SK-N-SH treated with all-trans-retinoic acid at 6 μM for 48 hours (cell line): ENCODE measurements at regions not wholly inside any gene's neighbourhood (a gene's known extent, or its start where the extent isn't known, plus 50 kb on each side); places are given as distances from the start of the nearest gene placed in this dataset.

ENCODE experiments used
- ATAC-seq: fragments of 200-7000 bp; cut with Tn5 transposase; 3 replicates; pipeline ENCODE4 v1.9.1; 2020; ENCODE audit warnings: mild to moderate bottlenecking, moderate library complexity
- ARNTL ChIP-seq: fragments of 450-650 bp; formaldehyde crosslinking; IDR thresholded peaks from 2 replicates; pipeline ENCODE4 v1.5.0; 2020; ENCODE audit warnings: low read depth, mild to moderate bottlenecking, moderate library complexity, borderline replicate concordance
- BACH2 ChIP-seq: fragments of 250-450 bp; sonication (Bioruptor Pico); IDR thresholded peaks from 2 replicates; pipeline ENCODE4 v1.9.0; 2021; ENCODE audit warnings: mild to moderate bottlenecking, borderline replicate concordance
- CSDC2 ChIP-seq: fragments of 250-450 bp; sonication (Bioruptor Pico); IDR thresholded peaks from 2 replicates; pipeline ENCODE4 v1.5.0; 2020; ENCODE audit warnings: mild to moderate bottlenecking, moderate library complexity
- CSRNP3 ChIP-seq: fragments of 250-450 bp; sonication (Bioruptor Pico); IDR thresholded peaks from 2 replicates; pipeline ENCODE4 v1.5.1; 2021; ENCODE audit warnings: mild to moderate bottlenecking, moderate library complexity
- ESRRG ChIP-seq: fragments of 250-450 bp; sonication (Bioruptor Pico); IDR thresholded peaks from 2 replicates; pipeline ENCODE4 v1.6.1; 2021; ENCODE audit warnings: mild to moderate bottlenecking
- GLIS3 ChIP-seq: fragments of 250-450 bp; sonication (Bioruptor Pico); IDR thresholded peaks from 2 replicates; pipeline ENCODE4 v1.5.0; 2020; ENCODE audit warnings: mild to moderate bottlenecking, moderate library complexity
- ISL1 ChIP-seq: fragments of 250-450 bp; sonication (Bioruptor Pico); IDR thresholded peaks from 2 replicates; pipeline ENCODE4 v2.1.2; 2022; ENCODE audit warnings: mild to moderate bottlenecking, moderate library complexity
- OSR1 ChIP-seq: fragments of 250-450 bp; sonication (Bioruptor Pico); IDR thresholded peaks from 2 replicates; pipeline ENCODE4 v1.8.0; 2022; ENCODE audit warnings: moderate library complexity, mild to moderate bottlenecking, inconsistent platforms
- PATZ1 ChIP-seq: fragments of 250-450 bp; sonication (Bioruptor Pico); IDR thresholded peaks from 2 replicates; pipeline ENCODE4 v1.8.0; 2020; ENCODE audit warnings: mild to moderate bottlenecking, moderate library complexity, borderline replicate concordance
- POU6F1 ChIP-seq: fragments of 250-450 bp; sonication (Bioruptor Pico); IDR thresholded peaks from 2 replicates; pipeline ENCODE4 v1.8.0; 2021; ENCODE audit warnings: low read depth, mild to moderate bottlenecking, moderate library complexity, borderline replicate concordance
- PPARA ChIP-seq: fragments of 250-450 bp; sonication (Bioruptor Pico); IDR thresholded peaks from 2 replicates; pipeline ENCODE4 v1.5.0; 2020; ENCODE audit warnings: mild to moderate bottlenecking, borderline replicate concordance
- RARB ChIP-seq: fragments of 250-450 bp; sonication (Bioruptor Pico); IDR thresholded peaks from 2 replicates; pipeline ENCODE4 v1.8.0; 2021; ENCODE audit warnings: mild to moderate bottlenecking, moderate library complexity
- SNAI2 ChIP-seq: fragments of 250-450 bp; sonication (Bioruptor Pico); IDR thresholded peaks from 2 replicates; pipeline ENCODE4 v1.5.0; 2020; ENCODE audit warnings: mild to moderate bottlenecking, moderate library complexity
- TCF4 ChIP-seq: fragments of 250-450 bp; sonication (Bioruptor Pico); IDR thresholded peaks from 2 replicates; pipeline ENCODE4 v1.8.0; 2021; ENCODE audit warnings: mild to moderate bottlenecking, moderate library complexity, borderline replicate concordance
- TOX ChIP-seq: fragments of 250-450 bp; sonication (Bioruptor Pico); IDR thresholded peaks from 2 replicates; pipeline ENCODE4 v1.8.0; 2021; ENCODE audit warnings: mild to moderate bottlenecking, moderate library complexity, borderline replicate concordance
- ZC3H10 ChIP-seq: fragments of 250-450 bp; sonication (Bioruptor Pico); IDR thresholded peaks from 2 replicates; pipeline ENCODE4 v1.5.1; 2021; ENCODE audit warnings: mild to moderate bottlenecking, moderate library complexity
- ZFP3 ChIP-seq: fragments of 250-450 bp; sonication (Bioruptor Pico); IDR thresholded peaks from 2 replicates; pipeline ENCODE4 v1.5.0; 2020; ENCODE audit warnings: mild to moderate bottlenecking, moderate library complexity
- ZFP30 ChIP-seq: fragments of 450-650 bp; formaldehyde crosslinking; IDR thresholded peaks from 2 replicates; pipeline ENCODE4 v1.5.0; 2022; ENCODE audit warnings: mild to moderate bottlenecking, moderate library complexity
- ZNF565 ChIP-seq: fragments of 450-650 bp; formaldehyde crosslinking; conservative IDR thresholded peaks from 2 replicates; pipeline ENCODE4 v1.5.0; 2020; ENCODE audit warnings: low read depth, mild to moderate bottlenecking, moderate library complexity
- ZNF70 ChIP-seq: fragments of 450-650 bp; formaldehyde crosslinking; IDR thresholded peaks from 2 replicates; pipeline ENCODE4 v1.5.0; 2020; ENCODE audit warnings: mild to moderate bottlenecking, moderate library complexity
- ZNF8 ChIP-seq: fragments of 450-650 bp; formaldehyde crosslinking; IDR thresholded peaks from 2 replicates; pipeline ENCODE4 v1.5.0; 2020; ENCODE audit warnings: mild to moderate bottlenecking, moderate library complexity
- TF ChIP-seq, protein P1 (sequence below): fragments of 250-450 bp; sonication (Bioruptor Pico); IDR thresholded peaks from 2 replicates; pipeline ENCODE4 v1.5.1; 2020; ENCODE audit warnings: low read depth, mild to moderate bottlenecking, moderate library complexity

GRCh38 chr10:89829262-89829886 lies 128.0 kb downstream of the KIF20B start:
- no peak for ATAC-seq
- TF ChIP-seq SNAI2 (CRISPR knock-in tag) = no peak
- no peak for TF ChIP-seq ZNF70 (CRISPR knock-in tag)
- TF ChIP-seq PPARA (CRISPR knock-in tag) = no peak
- TF ChIP-seq TCF4 (CRISPR knock-in tag) = no peak
- TF ChIP-seq POU6F1 = no peak
- TF ChIP-seq TOX (CRISPR knock-in tag) = no peak
- no peak for TF ChIP-seq ZFP30 (CRISPR knock-in tag)
- no peak for TF ChIP-seq ZNF8 (CRISPR knock-in tag)
- TF ChIP-seq CSRNP3 (CRISPR knock-in tag) = no peak
- TF ChIP-seq ARNTL = no peak
- TF ChIP-seq, protein P1, sequence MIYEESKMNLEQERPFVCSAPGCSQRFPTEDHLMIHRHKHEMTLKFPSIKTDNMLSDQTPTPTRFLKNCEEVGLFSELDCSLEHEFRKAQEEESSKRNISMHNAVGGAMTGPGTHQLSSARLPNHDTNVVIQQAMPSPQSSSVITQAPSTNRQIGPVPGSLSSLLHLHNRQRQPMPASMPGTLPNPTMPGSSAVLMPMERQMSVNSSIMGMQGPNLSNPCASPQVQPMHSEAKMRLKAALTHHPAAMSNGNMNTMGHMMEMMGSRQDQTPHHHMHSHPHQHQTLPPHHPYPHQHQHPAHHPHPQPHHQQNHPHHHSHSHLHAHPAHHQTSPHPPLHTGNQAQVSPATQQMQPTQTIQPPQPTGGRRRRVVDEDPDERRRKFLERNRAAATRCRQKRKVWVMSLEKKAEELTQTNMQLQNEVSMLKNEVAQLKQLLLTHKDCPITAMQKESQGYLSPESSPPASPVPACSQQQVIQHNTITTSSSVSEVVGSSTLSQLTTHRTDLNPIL = no peak
- TF ChIP-seq CSDC2 (CRISPR knock-in tag) = no peak
- TF ChIP-seq GLIS3 = no peak
- TF ChIP-seq PATZ1 (CRISPR knock-in tag) = no peak
- no peak for TF ChIP-seq ISL1 (CRISPR knock-in tag)
- TF ChIP-seq ZNF565 (CRISPR knock-in tag) = no peak
- no peak for TF ChIP-seq ZFP3
- no peak for TF ChIP-seq OSR1 (CRISPR knock-in tag)
- TF ChIP-seq, all 23 proteins: peak for 0

DNA sequence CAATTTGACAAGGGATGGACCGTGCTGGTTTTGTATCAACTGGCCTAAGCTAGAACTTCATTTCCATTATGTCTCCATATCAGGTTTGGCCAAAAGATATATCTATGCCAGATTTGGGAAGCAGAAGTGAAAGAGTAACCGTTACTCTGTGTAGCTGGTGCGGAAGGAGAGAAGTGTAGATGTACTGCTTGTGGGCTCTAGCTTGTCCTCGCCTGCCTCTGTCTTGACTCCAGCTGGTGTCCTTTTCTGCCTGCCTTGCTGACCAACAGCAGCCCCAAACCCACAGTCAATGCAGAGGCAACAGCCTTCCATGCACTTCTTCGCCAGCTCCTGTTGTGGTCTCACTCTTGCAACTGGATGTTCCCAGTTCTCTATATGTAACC lies 128.5 kb downstream of the KIF20B start:
- TF ChIP-seq OSR1 (CRISPR knock-in tag) = no peak
- TF ChIP-seq ZFP30 (CRISPR knock-in tag) = no peak
- no peak for TF ChIP-seq ISL1 (CRISPR knock-in tag)
- ATAC-seq = no peak

DNA sequence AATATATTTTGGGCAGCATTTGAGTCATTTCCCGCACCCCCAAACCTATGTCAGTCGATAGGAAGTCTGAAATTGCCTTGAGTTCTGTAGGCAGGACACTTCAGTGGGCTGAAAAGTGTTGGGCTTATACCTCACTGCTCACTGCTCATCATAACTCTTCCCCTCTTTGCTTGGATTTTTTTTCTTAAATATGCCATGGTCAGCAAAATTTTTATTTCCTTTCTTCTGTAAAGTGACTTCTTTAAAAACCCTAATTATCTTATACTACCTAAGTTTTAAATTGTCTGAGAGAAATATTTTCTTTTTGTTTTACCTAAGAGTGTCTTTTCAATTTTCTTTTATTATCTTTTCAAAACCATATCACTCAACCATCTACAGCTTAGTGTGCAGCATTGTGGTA lies 129.2 kb downstream of the KIF20B start:
- no peak for TF ChIP-seq ESRRG (CRISPR knock-in tag)
- no peak for TF ChIP-seq PATZ1 (CRISPR knock-in tag)
- no peak for TF ChIP-seq ZNF8 (CRISPR knock-in tag)
- no peak for TF ChIP-seq TOX (CRISPR knock-in tag)
- no peak for TF ChIP-seq ZFP3
- TF ChIP-seq ZC3H10 (CRISPR knock-in tag) = no peak
- no peak for TF ChIP-seq TCF4 (CRISPR knock-in tag)
- TF ChIP-seq PPARA (CRISPR knock-in tag) = no peak
- no peak for TF ChIP-seq ARNTL
- TF ChIP-seq ISL1 (CRISPR knock-in tag) = no peak
- no peak for TF ChIP-seq BACH2 (CRISPR knock-in tag)
- TF ChIP-seq, protein P1 = no peak
- TF ChIP-seq CSRNP3 (CRISPR knock-in tag) = no peak
- TF ChIP-seq RARB = no peak
- TF ChIP-seq ZFP30 (CRISPR knock-in tag) = no peak
- no peak for TF ChIP-seq ZNF565 (CRISPR knock-in tag)
- no peak for TF ChIP-seq GLIS3
- TF ChIP-seq SNAI2 (CRISPR knock-in tag) = no peak
- no peak for TF ChIP-seq CSDC2 (CRISPR knock-in tag)
- no peak for TF ChIP-seq ZNF70 (CRISPR knock-in tag)
- ATAC-seq = no peak
